ENCODE measurements at regions not wholly inside any gene's neighbourhood (a gene's known extent, or its start where the extent isn't known, plus 50 kb on each side); places are given as distances from the start of the nearest gene placed in this dataset.
A peak's percentile ranks its signal among the peaks of the same experiment; 100 is the strongest.

DNA sequence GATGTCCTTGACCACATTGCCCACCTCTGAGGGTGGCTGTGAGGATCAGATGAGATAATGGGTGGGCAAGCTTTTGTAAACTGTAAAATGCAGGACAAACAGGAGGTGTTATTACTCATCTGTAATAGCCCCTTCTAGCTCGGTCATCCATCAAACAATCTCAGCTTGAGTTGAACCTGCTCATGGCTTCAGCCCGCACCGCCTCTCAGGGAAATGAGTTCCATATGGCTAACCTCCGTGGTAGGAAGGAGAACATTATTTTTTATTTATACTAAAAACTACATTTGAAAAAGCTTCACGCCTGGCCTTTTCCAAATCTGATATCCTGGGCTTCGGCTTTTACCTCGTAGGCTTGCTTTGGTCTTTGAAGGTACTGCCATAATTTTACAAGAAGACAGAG is 116.2 kb upstream of the USP24 start:
- DNase-seq (ENCODE audit: low spot score) = no peak

DNA sequence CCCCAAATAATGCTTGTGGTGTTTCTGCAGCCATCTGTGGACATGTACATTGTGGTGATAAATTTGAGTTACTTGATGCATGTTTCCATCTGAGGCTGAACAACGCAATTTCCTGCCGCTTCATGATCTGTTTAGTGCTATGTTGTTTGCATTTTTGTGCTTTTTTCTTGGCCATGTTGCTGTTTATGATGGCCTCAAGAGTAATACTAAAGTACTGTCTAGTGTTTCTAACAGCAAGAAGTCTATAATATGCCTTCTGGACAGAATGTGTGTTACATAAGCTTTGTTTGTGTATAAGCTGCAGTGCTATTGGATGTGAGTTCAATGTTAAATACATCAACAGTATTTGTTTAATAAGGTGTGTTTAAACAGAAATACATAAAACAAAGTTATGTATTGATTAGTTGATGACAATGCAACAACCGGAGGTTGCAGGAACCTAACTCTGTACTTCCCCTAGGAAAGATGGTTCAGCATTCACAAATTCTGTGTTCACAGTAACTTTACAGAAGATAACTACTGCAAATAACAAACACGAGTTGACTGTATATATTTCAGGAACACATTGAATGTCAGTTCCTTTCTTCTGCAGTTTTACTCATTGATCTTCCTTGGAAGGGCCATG is 114.8 kb upstream of the USP24 start:
- DNase-seq (ENCODE audit: low spot score) = no peak

DNA sequence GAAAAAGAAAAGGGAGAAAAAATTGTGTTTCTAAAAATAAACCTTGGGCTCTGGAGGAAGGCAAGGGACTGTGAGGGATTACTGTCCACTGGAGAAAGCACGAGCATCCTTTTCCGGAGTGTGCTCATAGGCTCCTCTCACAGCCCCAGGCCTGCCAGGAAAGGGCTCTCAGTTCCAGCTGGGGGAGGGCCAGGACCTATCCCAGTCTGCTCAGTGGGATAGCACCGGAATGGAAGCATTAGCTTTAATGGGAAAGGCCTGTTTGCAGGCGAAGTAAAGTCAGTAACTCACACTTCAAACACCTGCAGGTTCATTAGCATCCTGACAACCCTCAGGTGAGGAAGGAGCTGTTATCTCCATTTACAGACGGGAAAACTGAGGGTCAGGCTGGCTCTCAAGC is 113.9 kb upstream of the USP24 start:
- no peak for DNase-seq (ENCODE audit: low spot score)

DNA sequence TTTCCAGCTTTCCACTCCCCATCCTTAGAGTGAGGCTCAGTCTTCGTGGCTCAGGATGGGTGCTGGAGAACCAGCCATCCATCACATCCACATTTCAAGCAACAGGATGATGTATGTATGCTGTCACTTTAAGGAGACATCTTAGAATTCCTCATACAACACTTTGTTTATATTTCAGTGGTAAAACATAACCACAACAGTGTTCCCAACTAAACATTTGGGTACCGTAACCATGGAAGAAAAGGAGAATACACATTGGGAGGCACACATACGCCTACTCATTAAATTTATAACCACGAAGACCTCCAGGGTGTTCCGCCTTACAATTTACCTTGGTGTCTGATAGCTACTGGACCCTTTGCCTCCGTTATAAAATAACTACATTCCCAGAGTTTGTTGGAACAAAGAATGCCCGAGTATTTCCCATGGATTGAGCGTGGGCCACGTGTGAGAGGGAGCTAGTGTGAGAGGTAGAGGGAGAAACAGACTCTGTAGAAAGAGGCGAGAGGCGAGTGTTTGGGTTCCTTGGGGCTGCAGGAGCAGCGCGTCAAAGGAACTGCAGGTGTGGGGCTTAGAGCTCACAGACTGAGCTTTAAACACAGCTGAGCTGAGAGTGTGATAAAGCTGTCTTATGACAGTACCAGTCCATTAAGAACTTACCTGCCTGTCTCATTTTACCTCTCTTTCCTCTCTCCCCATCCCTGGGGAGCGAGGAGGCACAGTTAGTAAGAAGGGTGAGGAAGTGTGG is 111.5 kb upstream of the USP24 start:
- no peak for DNase-seq (ENCODE audit: low spot score)

DNA sequence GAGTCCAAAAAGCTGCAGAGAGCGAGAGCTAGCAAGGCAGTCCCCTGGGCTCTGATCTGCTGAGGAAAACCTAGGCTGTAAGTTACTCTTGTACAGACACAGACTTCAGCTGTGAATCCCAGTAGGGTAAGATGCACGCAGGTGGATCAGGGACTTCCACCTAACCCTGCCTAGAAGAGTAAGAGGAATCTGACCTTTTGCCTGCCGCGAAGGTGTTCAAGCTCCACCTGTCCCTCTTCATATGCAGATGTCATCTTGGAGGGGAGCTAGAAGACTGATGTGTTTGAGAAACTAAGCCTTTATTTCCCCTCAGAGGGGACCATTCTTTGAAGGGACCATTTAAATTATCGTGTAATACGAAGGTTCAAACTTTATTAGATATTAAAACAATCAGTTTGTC is 108.6 kb upstream of the USP24 start:
- DNase-seq (ENCODE audit: low spot score) = peak; percentile 43

DNA sequence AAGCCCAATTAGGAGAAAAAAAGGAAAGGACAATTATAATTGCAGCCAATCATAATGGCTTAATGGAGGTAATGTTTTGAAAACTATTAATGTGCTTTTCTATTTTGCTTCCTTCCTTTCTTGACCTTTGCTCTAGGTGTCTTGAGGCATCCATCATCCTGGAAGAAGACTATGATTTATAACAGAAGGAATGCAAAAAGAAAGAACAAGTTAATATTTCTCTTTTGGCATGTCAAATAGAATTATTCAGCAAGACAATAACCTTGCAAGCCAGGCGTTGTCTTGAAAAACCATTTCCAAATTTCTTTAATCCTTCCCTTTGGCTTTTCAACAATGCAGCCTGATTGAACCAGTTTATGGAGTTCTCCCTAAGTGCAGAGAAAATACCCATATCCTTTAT is 107.7 kb upstream of the USP24 start:
- no peak for DNase-seq (ENCODE audit: low spot score)

DNA sequence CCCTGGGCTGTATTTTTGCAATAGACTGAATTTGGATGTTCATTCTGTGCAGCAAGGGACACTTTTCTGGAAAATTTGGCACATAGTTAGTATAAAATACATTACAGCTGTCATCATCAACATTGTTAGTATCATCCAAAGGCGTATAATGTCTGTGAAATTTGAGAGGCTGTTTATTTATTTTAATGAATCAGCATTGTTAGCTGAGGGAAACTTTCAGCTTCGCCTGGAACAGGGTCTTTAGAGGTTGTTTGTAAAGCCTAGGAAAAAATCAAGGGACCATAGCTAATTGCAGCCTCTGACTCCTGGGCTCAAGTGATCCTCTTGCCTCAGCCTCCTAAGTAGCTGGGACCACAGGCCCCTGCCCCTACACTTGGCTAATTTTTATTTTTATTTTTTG is 106.8 kb upstream of the USP24 start:
- no peak for DNase-seq (ENCODE audit: low spot score)

DNA sequence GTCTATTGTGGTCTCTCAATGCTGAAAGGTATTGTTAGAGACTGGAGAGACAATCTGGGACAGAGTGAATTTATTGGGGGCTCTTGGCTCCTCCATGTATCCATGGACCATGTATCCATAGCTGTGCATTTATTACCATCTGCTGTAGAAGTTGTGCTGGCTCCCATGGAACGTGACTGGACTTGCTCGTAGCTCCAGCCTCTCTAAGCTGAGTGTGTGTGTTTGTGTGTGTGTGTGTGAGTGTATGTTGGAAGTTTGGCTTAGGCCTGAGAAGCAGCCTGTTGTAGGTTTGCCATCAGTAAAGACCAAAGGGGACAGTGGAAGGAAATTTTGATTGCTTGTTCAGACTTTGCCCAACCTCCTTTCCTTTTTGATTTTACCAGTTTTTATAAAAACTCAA is 105.7 kb upstream of the USP24 start:
- no peak for DNase-seq (ENCODE audit: low spot score)

DNA sequence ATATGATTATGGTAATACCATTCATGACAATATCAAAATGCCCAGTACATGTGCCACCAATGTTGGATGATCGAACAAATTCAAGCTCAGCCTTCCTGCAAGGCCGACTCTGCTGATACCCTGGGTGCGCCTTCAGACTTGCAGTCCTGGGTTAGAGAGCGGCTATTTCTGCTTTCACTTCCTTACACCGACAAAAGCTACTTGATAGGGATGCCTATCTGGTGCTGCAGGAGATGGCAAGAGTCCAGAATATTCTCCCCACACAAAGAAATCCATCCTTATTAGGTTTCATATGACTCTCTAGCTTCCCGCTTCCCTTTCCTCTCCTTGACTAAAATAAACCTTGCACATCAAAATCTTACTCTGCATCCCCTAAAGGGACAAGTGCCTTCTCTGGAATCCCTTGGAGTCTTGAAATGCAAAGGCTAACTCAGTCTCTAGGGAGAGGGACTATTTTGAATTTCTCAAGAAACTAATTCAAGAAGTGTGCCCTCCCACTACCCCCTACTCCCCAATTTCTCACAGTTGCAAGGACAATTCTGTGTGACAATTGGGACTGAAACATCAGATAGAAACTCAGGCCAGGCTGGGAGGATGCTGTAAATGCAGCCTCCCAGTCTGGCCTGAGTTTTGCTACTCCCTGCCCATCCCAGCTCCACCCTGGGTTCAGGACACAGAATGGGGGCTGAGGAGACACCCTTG is 103.1 kb upstream of the USP24 start:
- DNase-seq (ENCODE audit: low spot score) = no peak

DNA sequence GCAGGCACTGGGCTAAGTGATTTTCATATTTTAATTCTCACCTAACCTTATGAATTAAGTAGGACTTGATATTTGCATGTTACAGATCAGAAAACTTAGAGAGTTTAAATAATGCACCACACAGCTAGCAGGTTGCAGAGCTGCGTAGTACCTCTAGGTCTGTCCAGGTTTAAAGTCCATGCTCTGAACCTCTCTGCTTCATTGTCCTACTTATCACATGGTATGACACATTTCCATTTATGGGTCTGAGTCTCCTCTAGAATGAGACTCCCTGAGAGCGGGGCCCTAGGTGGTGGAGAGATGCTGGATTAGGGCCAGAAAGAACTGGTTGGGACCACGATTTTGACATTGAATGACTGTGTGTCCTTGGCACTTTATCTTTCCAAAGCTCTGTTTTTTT is 102.5 kb upstream of the USP24 start:
- DNase-seq (ENCODE audit: low spot score) = no peak

DNA sequence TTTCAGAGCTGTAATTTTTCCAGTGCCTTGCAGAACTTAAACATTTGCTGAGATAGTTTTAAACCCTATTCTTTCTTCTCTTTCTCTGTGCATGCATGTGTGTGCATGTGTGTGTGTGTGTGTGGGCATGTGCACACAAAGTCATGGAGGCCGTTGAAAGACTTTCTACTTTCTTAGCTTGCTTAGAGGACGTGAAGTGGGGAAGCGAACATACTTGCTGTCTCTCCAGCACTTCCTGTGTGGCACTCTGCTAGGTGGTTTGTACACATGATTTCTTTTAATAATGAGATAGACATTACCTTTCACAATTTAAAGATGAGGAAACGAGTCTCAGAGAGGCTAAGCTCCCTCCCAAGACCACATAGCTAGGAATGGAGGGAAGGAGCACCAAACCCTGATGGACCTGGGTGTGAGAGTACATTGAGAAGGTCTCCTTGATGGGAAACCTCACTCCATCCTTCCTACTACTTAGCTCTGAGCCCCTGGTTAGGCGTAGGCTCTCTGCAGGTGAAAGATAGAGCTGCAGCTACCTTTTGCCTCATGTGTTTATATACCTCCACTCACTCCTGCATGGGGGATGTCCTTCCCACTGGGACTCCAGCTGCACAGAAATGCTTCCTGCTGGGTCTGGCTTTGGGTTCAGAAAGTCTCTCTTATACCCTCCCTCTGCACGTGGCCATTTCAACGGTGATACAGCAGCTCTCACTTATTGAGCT is 101.9 kb upstream of the USP24 start:
- DNase-seq (ENCODE audit: low spot score) = no peak

DNA sequence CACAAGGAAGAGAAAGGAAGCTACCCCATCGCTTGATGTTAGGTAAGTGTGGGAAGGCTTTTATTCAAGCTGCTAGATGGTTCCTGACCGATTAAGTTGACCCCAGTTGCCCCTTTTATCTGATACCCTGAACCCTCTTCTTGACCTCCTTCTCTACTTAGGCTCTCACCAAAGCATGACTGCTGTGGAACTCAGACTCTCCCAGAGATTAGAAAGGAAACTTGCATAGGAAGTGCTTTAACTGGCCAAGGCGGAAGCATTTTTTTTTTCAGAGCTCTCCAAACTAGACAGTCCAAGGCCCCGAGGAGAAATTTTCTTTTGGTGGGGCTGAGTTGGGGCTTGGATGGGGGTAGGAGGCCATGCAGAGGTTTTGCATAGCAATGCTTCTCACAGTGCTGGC is 101.3 kb upstream of the USP24 start:
- DNase-seq (ENCODE audit: low spot score) = no peak

DNA sequence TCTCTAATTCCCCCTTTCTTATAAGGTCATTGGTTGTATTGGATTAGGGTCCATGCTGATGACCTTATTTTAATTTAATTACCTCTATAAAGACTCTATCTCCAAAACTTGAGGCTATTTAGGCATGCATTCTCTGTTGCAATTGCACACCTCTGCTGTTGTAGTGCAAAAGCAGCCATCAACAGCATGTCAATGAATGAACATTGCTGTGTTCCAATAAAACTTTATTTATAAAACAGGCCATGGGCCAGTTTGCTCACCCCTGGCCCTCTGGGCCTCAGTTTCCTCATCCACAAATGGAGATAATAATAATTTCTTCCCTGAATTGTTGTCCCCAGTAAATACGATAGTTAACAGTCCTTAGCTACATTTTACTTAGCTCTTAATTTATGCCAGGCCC is 100.4 kb upstream of the USP24 start:
- DNase-seq (ENCODE audit: low spot score) = no peak

DNA sequence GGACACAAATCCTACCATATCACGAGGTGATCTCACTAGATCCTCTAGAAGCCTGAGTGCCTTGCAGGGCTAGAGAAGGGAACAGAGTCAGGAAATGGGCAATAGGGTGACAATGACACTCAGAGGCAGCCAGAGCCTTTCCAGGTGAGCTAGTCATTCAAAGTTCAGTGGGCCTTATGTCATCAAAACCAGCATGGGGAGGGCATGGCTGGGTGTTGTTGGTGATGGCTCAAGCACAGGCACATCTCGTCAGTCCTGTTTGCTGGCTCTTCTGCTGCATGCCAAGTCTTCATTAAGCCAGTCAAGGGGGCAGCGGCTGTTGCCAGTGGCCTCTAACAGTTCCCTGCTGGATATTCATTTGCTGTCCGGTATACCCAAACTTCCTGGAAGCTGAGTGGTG is 99.6 kb upstream of the USP24 start:
- no peak for DNase-seq (ENCODE audit: low spot score)

DNA sequence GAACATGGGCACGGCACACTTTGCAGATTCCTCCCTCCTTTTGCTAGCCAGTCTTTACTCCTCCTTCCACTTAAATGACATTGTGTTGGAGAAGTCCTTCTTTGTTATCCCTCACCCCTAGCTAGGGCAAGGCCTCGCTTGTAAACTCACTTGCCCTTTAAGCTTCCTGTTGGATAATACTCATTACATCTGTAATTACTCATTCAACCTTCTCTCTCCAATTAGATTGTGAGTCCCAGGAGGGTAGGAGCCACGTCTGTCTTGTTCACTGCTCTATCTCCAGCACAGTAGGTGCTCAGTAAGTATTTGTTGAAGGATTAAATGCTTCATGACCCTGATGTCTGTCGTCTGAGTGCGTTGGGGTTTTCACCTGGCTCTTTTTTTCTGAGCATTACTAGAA is 98.7 kb upstream of the USP24 start:
- no peak for DNase-seq (ENCODE audit: low spot score)

DNA sequence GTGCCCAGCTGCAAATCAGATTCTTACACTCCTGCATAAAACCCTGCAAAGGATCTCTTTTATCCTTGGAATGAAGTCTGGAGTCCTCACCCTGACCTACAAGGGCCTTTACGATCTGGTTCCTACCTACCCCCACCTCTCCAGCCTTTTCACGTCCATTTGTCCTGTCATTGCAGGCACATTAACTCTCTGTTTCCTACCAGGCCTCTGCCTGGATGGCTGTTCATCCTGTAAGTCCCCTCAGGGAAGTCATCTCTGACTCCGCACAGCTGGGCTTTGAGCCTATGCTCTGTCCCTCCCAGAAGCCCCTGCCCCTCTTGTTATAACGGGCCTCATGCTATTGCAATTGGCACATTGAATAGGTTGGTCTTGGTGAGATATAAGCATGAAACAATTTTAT is 96.8 kb upstream of the USP24 start:
- no peak for DNase-seq (ENCODE audit: low spot score)

DNA sequence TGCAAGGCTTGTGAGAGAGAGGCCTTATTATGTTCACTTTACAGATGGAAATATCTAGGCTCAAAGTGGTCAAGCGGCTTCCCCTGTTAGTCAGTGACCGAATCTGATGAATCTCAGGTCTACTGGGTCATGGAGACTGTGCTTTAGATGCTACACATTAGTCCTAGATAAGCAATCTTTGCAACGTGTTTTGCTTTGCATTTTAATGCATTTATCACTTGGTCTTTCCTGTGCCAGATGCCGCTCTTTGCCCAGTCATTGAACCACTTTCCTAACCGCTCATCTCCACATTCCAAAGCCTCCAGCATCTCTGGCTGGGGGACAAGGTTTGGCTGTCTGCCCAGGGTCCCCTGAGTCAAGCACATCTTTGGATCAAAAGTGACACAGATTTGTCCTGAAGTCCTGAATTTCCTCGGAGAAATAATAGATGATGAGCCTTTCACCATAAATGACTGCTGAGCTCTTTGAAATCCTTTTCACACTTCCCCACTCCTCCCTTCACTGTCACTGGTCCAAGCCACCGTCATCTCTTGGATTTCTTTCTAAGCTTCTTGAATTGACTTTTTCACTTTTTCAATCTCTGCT is 96.0 kb upstream of the USP24 start:
- no peak for DNase-seq (ENCODE audit: low spot score)

DNA sequence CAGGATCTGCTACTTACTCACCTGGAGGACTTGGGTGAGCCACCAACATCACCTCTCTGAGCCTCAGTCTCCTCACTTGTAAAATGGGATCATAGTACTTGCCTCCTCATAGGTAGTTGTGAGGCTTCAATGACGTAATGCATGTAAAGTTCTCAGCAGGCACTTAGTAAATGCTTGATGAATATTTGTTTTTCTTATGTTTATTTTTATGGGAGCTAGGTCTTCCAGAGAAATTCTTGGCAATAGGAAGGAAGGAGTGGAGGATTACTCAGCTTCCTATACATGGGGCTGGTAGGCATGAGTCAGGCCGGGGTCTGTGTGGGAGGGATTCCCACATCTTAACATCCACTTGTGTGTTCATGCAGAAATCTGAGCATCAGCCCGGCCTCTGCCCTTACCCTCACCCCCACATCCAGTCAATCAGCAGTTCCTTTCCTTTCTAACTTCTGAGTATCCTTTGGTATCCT is 95.4 kb upstream of the USP24 start:
- no peak for DNase-seq (ENCODE audit: low spot score)

DNA sequence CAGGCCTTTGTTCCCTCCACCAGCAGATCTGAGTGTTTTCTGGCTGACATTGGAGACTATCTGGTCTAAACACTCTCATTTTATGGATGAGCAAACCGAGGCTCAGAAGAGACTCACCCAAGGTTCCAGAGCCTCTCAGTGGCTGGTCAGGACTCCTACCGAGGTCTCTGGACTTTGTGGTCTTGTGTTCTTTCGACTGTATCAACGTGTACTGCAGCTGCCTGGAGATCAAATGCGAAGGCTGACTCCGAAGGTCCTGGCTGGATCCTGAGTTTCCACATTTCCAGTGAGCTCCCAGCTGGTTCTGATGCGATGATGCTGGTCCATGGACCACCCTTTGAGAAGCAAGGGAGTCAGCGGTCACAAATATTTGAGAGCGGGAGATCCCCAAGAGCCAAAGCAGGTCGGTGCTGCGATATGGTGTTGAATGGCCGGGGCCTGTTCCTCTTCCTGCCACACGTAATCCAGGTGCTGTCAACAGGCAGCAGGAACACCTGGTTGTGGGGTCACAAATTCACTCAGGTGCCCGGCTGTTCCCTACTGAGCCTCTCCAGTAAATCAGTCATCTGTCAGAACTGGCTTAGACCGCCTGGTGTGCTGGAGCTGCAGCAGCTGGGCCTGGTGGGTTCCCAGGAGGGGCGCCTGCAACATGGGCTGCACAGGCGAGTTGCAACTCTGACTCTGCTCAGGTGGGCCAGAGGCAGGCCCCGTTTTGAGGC is 94.8 kb upstream of the USP24 start:
- DNase-seq (ENCODE audit: low spot score) = no peak

DNA sequence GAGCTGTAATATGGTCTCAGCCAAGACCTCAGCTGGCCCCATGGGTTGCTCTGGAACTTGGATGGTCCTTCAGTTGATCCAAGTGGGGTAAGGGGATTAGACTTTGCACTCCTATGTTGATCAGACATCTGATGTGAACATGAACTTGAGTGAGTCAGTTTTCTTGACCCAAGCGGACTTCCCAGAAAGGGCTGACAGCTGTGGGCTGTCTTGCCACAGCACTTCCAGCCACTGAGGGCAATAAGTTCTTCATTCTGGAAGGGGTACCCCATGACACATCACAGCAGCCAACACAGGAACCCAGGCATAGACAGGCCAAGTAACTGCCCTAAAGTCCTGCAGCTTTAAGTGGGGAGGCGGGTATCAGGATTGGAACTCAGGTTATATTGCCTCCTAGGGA is 93.9 kb upstream of the USP24 start:
- no peak for DNase-seq (ENCODE audit: low spot score)

DNA sequence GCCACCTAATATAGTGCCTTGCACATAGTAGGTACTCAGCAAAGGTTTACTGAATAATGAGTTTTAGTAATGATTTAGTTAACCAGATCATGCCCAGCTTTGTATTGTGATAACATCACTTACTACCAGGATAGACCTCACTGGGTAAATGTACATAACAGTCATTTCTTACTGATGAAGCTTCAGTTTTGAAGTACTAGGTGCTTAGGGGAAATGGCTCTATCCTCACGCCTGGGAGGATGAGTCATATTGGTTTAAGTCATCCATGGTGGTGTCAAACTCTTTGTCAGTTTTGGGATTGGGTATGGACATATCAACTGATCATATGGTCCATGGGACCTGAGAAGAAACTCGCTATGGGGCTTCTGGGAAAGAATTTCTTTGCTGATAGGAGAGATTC is 90.6 kb upstream of the USP24 start:
- no peak for DNase-seq (ENCODE audit: low spot score)

All from iPS-NIHi11 (cell line).